ENCODE measurements at regions not wholly inside any gene's neighbourhood (a gene's known extent, or its start where the extent isn't known, plus 50 kb on each side); places are given as distances from the start of the nearest gene placed in this dataset.
"Not testable (repeated sequence)": the region's sequence is repeated elsewhere in the genome, so short reads cannot be mapped to it uniquely, and the experiment has no call there.

- H3K4me2 ChIP-seq; ATAC-seq; H3K27ac ChIP-seq; H3K9me3 ChIP-seq; CTCF ChIA-PET; DNase-seq (ENCODE audit: low read depth in 1 of 2, low spot score in 1 of 2); POLR2A ChIA-PET; H3K4me1 ChIP-seq; H3K4me3 ChIP-seq; FAIRE-seq: not testable (repeated sequence)
- WGBS (ENCODE audit: missing lambda C conversion rate), result 0% methylated on average over 2 of the region's 2 CpGs
Observed at GRCh38 chr2:131812605-131813004, 284.9 kb downstream of the CCDC74A start.

- H3K4me1 ChIP-seq; H3K4me3 ChIP-seq; POLR2A ChIA-PET; DNase-seq (ENCODE audit: low read depth in 1 of 2, low spot score in 1 of 2); H3K9me3 ChIP-seq; ATAC-seq; H3K27ac ChIP-seq; FAIRE-seq; CTCF ChIA-PET; H3K4me2 ChIP-seq: not testable (repeated sequence)
- WGBS (ENCODE audit: missing lambda C conversion rate), result 71% methylated on average over 8 of the region's 21 CpGs
Observed at GRCh38 chr2:131813378-131813777, 285.7 kb downstream of the CCDC74A start.

- H3K4me2 ChIP-seq; DNase-seq (ENCODE audit: low read depth in 1 of 2, low spot score in 1 of 2); H3K27ac ChIP-seq; H3K9me3 ChIP-seq; H3K4me1 ChIP-seq; CTCF ChIA-PET; POLR2A ChIA-PET; H3K4me3 ChIP-seq; ATAC-seq; FAIRE-seq: not testable (repeated sequence)
- 19% methylated on average over 2 of the region's 4 CpGs for WGBS (ENCODE audit: missing lambda C conversion rate)
Observed at GRCh38 chr2:131818267-131818973, 290.7 kb downstream of the CCDC74A start.

- FAIRE-seq; DNase-seq (ENCODE audit: low read depth in 1 of 2, low spot score in 1 of 2); H3K4me2 ChIP-seq; ATAC-seq; CTCF ChIA-PET; H3K4me3 ChIP-seq; H3K4me1 ChIP-seq; H3K27ac ChIP-seq; POLR2A ChIA-PET; H3K9me3 ChIP-seq: not testable (repeated sequence)
- WGBS (ENCODE audit: missing lambda C conversion rate), result no CpG with 5 or more reads among the region's 3 CpGs
Observed at GRCh38 chr2:131822237-131822721, 294.6 kb downstream of the CCDC74A start.

- H3K4me1 ChIP-seq; FAIRE-seq; H3K9me3 ChIP-seq; POLR2A ChIA-PET; ATAC-seq; H3K4me3 ChIP-seq; H3K4me2 ChIP-seq; DNase-seq (ENCODE audit: low read depth in 1 of 2, low spot score in 1 of 2); H3K27ac ChIP-seq: not testable (repeated sequence)
- WGBS (ENCODE audit: missing lambda C conversion rate), result no CpG with 5 or more reads among the region's 2 CpGs
- CTCF ChIA-PET, result interaction anchor here (0.6 kb wide), 1 partner anchor 1922 kb away, joined by 4 read pairs; no protein-coding TSS in a partner anchor
Observed at GRCh38 chr2:131823058-131823457, 295.4 kb downstream of the CCDC74A start.

- H3K9me3 ChIP-seq; POLR2A ChIA-PET; FAIRE-seq; H3K4me3 ChIP-seq; CTCF ChIA-PET; H3K27ac ChIP-seq; H3K4me1 ChIP-seq; H3K4me2 ChIP-seq; ATAC-seq; DNase-seq (ENCODE audit: low read depth in 1 of 2, low spot score in 1 of 2): not testable (repeated sequence)
- 38% methylated on average over 2 of the region's 2 CpGs for WGBS (ENCODE audit: missing lambda C conversion rate)
Observed at GRCh38 chr2:131824986-131825385, 297.3 kb downstream of the CCDC74A start.

GRCh38 chr2:131827481-131828163 lies 299.9 kb downstream of the CCDC74A start:
- H3K4me1 ChIP-seq, result no peaks in the 10 kb centered on the region
- 85% methylated on average over 46 of the region's 56 CpGs for WGBS (ENCODE audit: missing lambda C conversion rate)
- no peaks in the 10 kb centered on the region; the same call in 2 of the 3 replicates for H3K9me3 ChIP-seq
- no peak overlapping the region for H3K4me2 ChIP-seq
- TF ChIP-seq JUN (IDR thresholded peaks at IDR 0.05), result no peak
- ATAC-seq, result no peak
- no peak overlapping the region for H3K27ac ChIP-seq
- no peak overlapping the region for H3K4me3 ChIP-seq
- no peak for DNase-seq (ENCODE audit: low read depth in 1 of 2, low spot score in 1 of 2)
- FAIRE-seq, result no peak
- ChIA-PET CTCF (no interaction called here), POLR2A (no interaction called here)

- 91% methylated on average over 12 of the region's 38 CpGs for WGBS (ENCODE audit: missing lambda C conversion rate)
- no peaks in the 10 kb centered on the region; the same call in 2 of the 3 replicates for H3K9me3 ChIP-seq
- no peak for ATAC-seq
- no peak for DNase-seq (ENCODE audit: low read depth in 1 of 2, low spot score in 1 of 2)
- POLR2A ChIA-PET, result no interaction called here
- CTCF ChIA-PET, result no interaction called here
- FAIRE-seq, result no peak
- no peak overlapping the region for H3K4me2 ChIP-seq
- H3K4me3 ChIP-seq, result no peak overlapping the region
- H3K4me1 ChIP-seq, result no peaks in the 10 kb centered on the region
- H3K27ac ChIP-seq, result no peak overlapping the region
- TF ChIP-seq CHD4 (IDR thresholded peaks at IDR 0.05; ENCODE audit: borderline replicate concordance) (no peak), E2F6 (IDR thresholded peaks at IDR 0.05; ENCODE audit: borderline replicate concordance, low read depth) (no peak), MYC (IDR thresholded peaks at IDR 0.05; ENCODE audit: borderline replicate concordance, low read length) (no peak), CBX2 (IDR thresholded peaks at IDR 0.05; ENCODE audit: borderline replicate concordance, low read depth) (no peak), FOSL2 (IDR thresholded peaks at IDR 0.05) (no peak), FOSL2 (CRISPR knock-in tag; IDR thresholded peaks at IDR 0.05) (no peak), TFCP2L1 (CRISPR knock-in tag; IDR thresholded peaks at IDR 0.05) (no peak), REST (IDR thresholded peaks at IDR 0.05) (no peak), HOXB13 (CRISPR knock-in tag; IDR thresholded peaks at IDR 0.05; ENCODE audit: low read depth) (no peak)
Observed at GRCh38 chr2:131828164-131828561, 300.5 kb downstream of the CCDC74A start.

Data from A549 (cell line).